OCI-M1 (cell line): ENCODE measurements at regions not wholly inside any gene's neighbourhood (a gene's known extent, or its start where the extent isn't known, plus 50 kb on each side); places are given as distances from the start of the nearest gene placed in this dataset.
"Not testable (repeated sequence)": the region's sequence is repeated elsewhere in the genome, so short reads cannot be mapped to it uniquely, and the experiment has no call there.

Source experiments
- DNase-seq: peaks from one replicate; lab custom pipeline; 2025; lab: John Stamatoyannopoulos, UW

DNA sequence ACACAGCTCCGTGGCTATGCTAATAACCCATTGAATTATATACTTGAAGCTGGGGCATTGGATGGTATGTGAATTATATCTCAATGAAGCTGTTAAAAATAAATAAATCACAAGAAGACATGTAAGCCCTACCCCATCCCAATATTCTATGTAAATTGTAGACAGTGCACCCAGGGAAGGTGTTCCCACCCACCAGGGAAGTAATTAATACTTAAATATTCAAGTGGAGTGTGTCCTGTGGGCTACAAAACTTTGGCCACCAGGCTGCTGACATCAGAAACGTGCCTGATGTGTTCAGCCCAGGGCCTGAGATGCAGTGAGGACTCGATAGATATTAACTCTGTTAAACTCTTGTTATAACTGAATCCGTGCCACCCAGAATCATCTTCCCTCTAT, 240.4 kb upstream of the RREB1 start:
- DNase-seq = no peak

GRCh38 chr6:6869094-6869493, 238.7 kb upstream of the RREB1 start:
- DNase-seq = no peak

DNA sequence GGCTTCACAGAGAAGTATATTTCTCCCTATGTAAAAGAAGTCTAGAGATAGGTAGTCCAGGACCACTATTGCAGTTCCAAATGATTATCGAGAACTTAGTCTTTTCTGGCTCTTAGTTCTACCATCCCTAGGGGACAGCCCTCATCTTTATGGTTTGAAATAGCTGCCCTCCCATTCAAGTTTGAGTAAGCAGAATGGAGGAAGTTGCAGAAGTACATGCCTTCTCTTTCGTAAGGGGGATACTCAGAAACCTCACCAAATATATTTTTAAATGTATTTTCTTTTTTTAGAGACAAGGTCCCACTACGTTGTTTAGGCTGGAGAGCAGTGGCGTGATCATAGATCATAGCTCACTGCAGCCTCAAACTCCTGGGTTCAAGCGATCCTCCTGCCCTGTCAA, 236.8 kb upstream of the RREB1 start:
- DNase-seq = no peak

DNA sequence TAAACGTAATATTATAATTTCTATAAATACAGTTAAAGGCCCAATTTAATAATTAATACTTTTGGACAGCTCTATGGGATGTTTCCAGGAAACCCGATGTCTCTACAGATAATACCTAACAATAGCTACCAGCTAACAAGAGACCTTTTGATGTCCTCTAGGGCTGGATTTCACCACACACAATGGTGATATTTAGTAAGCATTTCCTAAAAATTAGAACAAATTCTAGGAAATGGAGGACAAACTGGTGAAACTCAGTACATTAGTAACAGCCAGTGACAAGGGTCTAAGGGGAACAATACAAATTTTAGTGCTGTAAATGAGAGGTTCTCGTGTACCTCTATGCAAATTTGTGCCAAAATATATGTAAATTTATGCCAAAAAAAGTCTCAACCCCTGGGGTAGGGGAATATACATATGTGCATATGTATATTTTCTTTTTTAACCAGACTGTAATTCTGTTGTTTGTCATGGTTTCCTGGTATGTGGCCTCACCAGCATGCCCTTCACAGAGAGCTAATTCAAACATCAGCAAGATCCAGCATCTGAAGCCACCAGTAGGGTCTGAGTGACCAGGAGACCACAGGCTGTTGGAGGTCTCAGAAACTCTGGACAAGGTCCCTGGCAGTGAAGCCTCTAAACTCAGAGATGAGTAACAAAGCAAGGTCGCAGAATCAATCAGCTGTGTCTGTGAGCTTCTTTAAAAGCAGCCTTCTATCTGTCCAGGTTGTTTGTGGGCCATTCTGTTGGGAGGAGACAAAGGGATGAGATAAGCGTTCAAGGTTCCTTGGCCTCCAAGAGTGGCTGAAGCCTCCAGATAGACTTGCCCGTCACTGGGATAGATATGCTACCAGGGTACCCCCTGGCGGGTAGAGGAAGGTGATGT, 235.1 kb upstream of the RREB1 start:
- DNase-seq = peak; percentile 79

DNA sequence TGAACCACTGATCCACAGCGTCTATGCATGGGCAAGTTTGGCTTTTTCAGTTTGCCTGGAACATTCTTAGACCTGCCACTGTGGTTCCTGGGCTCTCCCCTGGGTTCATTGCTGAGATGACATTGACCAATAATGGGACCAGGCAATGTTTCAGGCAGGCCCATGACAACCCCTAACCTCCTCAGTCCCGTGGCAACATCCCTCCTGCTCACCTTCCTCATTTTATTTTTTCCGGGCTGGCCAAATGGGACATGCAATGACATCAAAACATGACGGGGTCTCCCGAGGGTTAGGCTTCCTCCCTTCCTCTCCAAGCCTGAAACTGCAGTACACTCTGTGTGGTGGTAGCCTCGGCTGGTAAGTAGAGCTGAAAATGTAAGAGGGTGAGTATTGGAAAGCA, 234.0 kb upstream of the RREB1 start:
- DNase-seq = no peak

GRCh38 chr6:6875818-6876470, 231.8 kb upstream of the RREB1 start:
- DNase-seq = no peak

GRCh38 chr6:6877792-6878191, 230.0 kb upstream of the RREB1 start:
- DNase-seq = not testable (repeated sequence)

- DNase-seq = no peak
Observed at GRCh38 chr6:6878887-6879585, 228.7 kb upstream of the RREB1 start.

- DNase-seq = not testable (repeated sequence)
Observed at GRCh38 chr6:6879586-6879974, 228.2 kb upstream of the RREB1 start.

DNA sequence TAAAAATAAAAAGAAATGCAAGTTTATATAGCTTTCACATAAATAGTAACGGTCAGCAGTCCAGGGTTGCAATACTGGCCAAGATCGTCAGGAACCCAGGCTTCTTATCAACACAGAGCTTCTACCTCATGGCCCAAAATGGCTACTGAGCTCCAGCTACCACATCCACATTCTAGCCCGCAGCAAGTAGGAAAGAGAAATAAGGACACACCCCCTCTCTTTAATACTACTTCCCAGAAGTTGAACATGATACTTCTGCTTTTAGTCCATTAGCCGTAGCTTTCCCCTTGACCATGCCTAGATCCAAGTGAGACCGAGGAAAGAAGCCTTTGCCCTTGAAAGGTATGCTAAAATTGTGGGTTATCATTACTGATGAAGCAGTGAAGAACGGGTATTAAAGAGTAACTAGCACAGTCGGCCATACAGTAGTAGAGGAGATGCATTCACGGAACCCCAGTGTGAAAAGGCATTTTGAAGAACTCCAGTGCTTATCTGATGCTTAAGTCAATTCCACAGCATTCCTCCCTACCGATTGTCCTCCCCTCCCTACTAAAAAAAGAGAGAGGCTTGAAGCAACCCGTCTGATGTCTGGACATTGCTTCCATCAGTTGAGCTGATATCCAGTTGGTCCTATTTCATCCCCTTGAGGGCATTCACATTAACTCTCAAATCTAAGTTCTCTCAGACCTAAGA, 226.9 kb upstream of the RREB1 start:
- DNase-seq = peak; percentile 47

DNA sequence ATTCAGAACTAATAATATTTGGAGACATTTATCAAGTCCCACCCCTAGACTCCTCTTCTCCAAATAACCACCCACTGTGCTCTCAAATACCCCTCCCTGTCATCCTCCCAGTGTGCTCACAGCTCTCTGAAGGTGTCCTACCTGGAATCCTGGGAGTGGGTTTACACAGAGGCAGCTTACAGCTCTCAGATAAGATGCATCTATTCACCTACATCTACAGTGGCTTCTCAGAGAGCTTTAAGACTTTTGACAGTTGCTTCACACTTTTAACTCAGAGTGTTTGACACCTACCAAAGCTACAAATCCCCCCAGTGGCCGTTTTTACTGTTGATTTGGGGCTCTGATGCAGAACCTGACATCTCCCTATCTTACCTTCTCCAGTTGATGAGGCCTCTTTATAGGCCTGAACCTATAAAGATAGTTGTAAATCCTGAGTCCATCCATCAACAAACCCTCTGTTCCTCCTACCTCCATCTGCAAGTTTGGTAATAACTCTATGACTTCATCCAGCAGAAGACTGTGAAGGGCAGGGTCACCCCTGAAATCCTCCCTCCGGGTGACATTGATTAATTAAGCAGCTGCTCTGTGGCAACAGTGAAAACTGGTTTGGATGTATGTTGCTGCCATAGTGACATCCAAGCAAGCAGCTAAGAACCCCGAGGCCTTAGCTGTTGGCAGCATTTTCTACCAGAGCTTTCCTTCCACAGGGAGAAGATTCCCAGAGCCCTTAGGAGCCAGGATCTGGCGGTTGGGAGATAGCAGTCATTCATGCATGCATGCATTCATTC, 226.1 kb upstream of the RREB1 start:
- DNase-seq = peak; percentile 35

DNA sequence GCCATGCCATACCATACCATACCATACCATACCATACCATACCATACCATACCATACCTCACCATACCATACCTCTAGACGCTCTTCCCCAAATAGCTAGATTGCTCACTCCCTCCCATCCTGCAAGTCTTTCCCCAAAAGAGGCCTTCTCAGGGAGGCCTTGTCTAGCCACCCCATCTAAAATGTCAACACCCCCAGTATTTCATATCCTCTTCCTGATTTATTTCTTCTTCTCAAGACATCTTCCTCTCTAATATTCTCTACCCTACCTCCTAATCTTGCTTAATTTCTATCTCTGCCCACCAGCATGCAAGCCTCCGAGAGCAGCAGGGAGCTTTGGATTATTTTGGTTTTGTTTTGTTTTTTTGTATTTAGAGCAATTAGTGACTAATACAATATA, 225.2 kb upstream of the RREB1 start:
- DNase-seq = no peak

GRCh38 chr6:6883011-6883410, 224.8 kb upstream of the RREB1 start:
- DNase-seq = no peak

DNA sequence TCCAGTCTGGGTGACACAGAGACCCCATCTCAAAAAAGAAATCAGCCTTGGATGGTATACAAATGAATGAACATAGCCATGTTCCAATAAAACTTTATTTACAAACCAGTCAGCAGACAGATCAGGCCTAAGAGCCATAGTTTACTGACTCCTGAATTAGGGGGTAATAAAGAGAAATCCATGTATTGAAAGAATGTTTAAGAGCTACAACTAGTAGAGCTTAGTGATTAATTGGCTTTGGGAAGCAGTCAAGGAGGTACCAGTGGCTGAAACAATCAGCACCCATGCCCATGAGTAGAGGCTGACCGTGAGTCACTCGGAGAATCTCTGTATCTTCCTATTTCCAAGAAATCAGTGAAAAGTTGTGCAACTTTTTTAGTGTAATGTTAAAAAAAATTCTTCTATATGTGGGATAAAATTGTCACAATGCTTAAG, 223.6 kb upstream of the RREB1 start:
- peak; percentile 71 for DNase-seq

GRCh38 chr6:6884916-6885315, 222.8 kb upstream of the RREB1 start:
- no peak for DNase-seq

DNA sequence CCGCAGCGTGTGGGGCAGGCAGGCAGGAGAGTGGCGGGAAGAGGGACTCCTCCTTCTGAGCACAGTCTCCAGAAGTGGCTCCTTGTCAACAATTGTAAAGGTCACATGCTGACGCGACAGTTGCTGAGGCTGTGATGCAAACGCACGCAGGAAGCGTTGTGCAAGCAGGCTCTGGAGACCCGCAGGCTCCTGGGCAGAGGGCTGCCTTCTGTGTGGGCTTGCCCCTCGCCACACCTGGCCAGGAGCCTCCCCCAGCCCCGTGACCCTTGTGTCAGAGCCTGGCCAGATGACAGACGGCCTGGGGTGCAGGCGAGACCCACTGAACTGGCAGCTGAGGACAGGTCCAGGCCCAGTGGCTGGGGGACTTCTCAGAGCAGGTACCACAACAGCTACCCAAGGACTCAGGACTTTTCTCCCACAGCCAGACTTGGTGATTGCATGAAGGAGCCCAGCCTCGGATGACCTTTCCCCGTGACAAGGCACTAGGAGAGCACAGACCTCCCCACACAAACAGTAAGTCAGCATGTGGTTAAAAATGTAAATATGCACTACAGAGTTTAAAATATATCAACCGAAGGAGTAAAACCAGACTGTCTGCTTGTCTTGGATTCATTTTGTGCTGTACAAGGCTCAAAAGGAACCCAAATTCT, 222.1 kb upstream of the RREB1 start:
- DNase-seq = peak; percentile 71

DNA sequence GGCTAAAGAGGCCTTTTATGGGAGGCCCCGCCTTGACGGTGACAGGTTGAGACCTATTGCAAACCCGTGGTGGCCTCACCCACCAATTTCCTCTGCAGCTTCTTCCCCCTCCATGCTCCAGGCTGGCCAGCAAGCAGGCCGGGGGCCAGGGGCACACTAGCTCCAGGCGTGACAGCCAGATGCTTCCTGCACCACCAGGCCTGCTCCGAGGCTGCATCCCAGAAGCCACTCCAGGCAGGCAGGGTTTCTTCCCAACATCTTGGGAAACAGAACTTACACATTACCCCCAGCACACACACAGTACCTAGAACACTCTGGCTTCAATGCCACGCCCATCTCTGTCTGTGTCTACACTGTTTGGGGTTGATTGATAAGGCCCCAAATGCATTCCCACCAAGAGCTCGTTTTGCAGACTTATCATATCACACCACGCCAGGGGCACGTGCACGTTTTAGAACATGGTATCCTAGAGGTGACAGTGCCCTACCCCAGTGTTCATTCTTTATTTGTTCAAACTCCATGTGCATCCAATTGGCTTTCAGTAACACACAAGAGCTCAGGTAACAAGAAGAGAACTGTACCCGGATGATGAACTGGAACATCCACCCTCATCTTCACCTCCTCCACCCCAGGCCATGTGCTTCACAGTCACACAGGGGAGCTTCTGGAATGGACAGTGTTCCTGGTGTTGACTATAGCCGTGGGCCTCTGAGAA, 221.4 kb upstream of the RREB1 start:
- peak; percentile 84 for DNase-seq

DNA sequence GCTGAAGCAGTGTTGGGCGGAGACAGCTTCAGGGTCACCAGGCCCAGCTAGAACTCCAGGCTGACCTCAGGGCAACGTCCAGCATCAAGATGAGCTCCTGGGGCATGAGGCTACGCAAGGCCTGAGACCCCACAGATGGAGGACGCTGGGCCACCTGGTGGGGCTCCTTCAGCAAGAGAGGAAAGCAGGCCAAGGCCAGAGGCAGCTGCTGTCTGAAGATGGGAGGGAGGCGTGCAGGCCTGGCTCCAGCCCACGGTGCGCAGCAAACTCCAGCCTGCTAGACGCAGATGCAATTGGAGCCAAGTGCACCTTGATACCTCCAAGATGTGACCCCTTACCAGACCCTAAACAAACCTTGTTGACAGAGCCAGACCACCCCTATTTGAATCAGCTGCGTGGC, 220.9 kb upstream of the RREB1 start:
- DNase-seq = no peak

- DNase-seq = no peak
Observed at GRCh38 chr6:6889601-6890000, 218.2 kb upstream of the RREB1 start.

DNA sequence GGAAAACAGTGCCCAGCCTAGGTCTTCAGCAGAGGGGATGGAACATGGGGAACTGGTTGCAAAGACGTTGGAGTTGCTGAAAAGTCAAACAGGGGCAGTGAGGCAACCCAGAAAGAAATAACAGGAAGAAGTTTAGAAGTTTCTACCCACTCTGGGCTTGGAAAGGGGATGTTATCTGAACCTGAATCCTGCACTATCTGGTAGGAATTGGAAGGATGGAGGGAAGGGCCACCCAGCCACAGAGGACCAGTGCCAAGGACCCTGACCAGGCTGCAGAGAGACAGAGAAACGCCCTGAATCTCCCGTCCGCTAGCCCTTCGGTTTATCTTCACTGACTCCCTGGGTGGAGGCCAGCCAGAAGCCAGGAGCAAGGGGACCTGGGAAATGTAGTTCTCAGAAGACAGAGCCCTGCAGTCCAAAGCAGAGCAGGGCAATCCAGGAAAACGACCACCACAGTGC, 217.3 kb upstream of the RREB1 start:
- DNase-seq = peak; percentile 80
